ENCODE measurements at regions not wholly inside any gene's neighbourhood (a gene's known extent, or its start where the extent isn't known, plus 50 kb on each side); places are given as distances from the start of the nearest gene placed in this dataset.

GRCh38 chr18:64854112-64854511, 705.2 kb upstream of the LINC00305 start:
- DNase-seq (ENCODE audit: low read depth), result no peak
- TF ChIP-seq, protein P1, sequence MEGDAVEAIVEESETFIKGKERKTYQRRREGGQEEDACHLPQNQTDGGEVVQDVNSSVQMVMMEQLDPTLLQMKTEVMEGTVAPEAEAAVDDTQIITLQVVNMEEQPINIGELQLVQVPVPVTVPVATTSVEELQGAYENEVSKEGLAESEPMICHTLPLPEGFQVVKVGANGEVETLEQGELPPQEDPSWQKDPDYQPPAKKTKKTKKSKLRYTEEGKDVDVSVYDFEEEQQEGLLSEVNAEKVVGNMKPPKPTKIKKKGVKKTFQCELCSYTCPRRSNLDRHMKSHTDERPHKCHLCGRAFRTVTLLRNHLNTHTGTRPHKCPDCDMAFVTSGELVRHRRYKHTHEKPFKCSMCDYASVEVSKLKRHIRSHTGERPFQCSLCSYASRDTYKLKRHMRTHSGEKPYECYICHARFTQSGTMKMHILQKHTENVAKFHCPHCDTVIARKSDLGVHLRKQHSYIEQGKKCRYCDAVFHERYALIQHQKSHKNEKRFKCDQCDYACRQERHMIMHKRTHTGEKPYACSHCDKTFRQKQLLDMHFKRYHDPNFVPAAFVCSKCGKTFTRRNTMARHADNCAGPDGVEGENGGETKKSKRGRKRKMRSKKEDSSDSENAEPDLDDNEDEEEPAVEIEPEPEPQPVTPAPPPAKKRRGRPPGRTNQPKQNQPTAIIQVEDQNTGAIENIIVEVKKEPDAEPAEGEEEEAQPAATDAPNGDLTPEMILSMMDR (IDR thresholded peaks at IDR 0.05; ENCODE audit: insufficient read depth, low read depth, low read length), result no peak
- no peak overlapping the region for H3K4me3 ChIP-seq (ENCODE audit: low read depth, low read length)

GRCh38 chr18:64852281-64852680, 703.4 kb upstream of the LINC00305 start:
- no peak for DNase-seq (ENCODE audit: low read depth)
- no peak overlapping the region for H3K4me3 ChIP-seq (ENCODE audit: low read depth, low read length)
- TF ChIP-seq, protein P1 (IDR thresholded peaks at IDR 0.05; ENCODE audit: insufficient read depth, low read depth, low read length), result no peak

GRCh38 chr18:64851726-64852125, 702.8 kb upstream of the LINC00305 start:
- no peak overlapping the region for H3K4me3 ChIP-seq (ENCODE audit: low read depth, low read length)
- TF ChIP-seq, protein P1 (IDR thresholded peaks at IDR 0.05; ENCODE audit: insufficient read depth, low read depth, low read length), result no peak
- DNase-seq (ENCODE audit: low read depth), result no peak

- TF ChIP-seq, protein P1 (IDR thresholded peaks at IDR 0.05; ENCODE audit: insufficient read depth, low read depth, low read length), result no peak
- no peak overlapping the region for H3K4me3 ChIP-seq (ENCODE audit: low read depth, low read length)
- no peak for DNase-seq (ENCODE audit: low read depth)
Observed at GRCh38 chr18:64850791-64851190, 701.9 kb upstream of the LINC00305 start.

DNA sequence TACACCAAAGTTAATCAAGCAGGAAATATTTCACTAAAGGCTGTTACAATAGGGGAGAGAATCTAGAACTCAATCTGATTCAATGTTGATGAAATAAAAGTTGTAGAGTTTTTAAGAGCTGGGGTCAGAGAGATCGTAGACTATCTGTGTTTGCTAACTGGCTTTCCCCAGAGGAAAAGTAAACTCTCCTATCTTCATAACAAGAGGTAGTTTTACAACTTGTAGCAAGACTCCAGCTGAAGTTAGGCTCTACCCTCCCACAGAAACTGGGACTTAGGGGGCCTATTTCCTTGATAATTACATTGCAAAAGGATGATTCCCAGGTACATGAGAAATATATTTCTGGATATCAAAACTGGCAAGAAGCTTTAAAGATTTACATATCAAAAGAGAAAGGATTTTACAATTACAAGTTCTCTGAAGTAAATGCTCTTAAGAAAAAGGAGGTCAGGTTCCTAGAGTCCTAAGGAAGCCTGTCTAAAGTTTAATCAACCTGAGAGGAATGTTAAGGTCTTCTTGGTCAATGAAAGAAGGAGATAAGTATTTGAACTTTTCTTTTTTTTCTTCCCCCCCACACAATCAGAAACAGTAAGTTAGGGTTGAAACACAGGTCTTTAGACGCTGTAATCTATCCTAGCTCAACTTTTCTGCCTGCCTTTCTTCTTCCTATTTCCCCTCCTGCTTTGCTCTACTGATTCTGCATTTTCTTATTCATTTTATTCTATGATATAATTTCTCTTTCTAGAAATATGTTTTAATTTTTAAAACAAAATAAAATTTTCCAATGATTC, 692.2 kb upstream of the LINC00305 start:
- no peak overlapping the region for H3K4me3 ChIP-seq (ENCODE audit: low read depth, low read length)
- no peak for DNase-seq (ENCODE audit: low read depth)
- TF ChIP-seq, protein P1 (IDR thresholded peaks at IDR 0.05; ENCODE audit: insufficient read depth, low read depth, low read length), result no peak

- TF ChIP-seq, protein P1 (IDR thresholded peaks at IDR 0.05; ENCODE audit: insufficient read depth, low read depth, low read length), result no peak
- DNase-seq (ENCODE audit: low read depth), result no peak
- H3K4me3 ChIP-seq (ENCODE audit: low read depth, low read length), result no peak overlapping the region
Observed at GRCh38 chr18:64810354-64810753, 661.5 kb upstream of the LINC00305 start.

- TF ChIP-seq, protein P1 (IDR thresholded peaks at IDR 0.05; ENCODE audit: insufficient read depth, low read depth, low read length), result no peak
- no peak for DNase-seq (ENCODE audit: low read depth)
- no peak overlapping the region for H3K4me3 ChIP-seq (ENCODE audit: low read depth, low read length)
Observed at GRCh38 chr18:64809801-64810200, 660.9 kb upstream of the LINC00305 start.

Data from fibroblast of villous mesenchyme (primary cell).